ENCODE measurements at regions not wholly inside any gene's neighbourhood (a gene's known extent, or its start where the extent isn't known, plus 50 kb on each side); places are given as distances from the start of the nearest gene placed in this dataset.
A peak's percentile ranks its signal among the peaks of the same experiment; 100 is the strongest.
"Not testable (repeated sequence)": the region's sequence is repeated elsewhere in the genome, so short reads cannot be mapped to it uniquely, and the experiment has no call there.

- in situ Hi-C loops (cut with MboI; ENCODE audit: low sequenced_read_pairs in 4 of 4) (loop anchor here (5.0 to 25.0 kb wide), 4 partner anchors 164 to 307 kb away; partner anchors contain the start of gene TBL1XR1 (in 4 of the 4)), intact Hi-C loops (cut with DNase I; ENCODE audit: low total_unique reads) (loop anchor here (5.0 kb wide), 3 partner anchors 229 to 309 kb away; no protein-coding TSS in a partner anchor)
- TF ChIP-seq CTCF (IDR thresholded peaks at IDR 0.05 in 4 of 5, conservative IDR thresholded peaks at IDR 0.05 in 1 of 5), result no peak
- TF ChIP-seq POLR2A (IDR thresholded peaks at IDR 0.05), result no peak
- no peaks in the 10 kb centered on the region for H3K27me3 ChIP-seq
- no peaks in the 10 kb centered on the region for H3K9me3 ChIP-seq
- H3K4me1 ChIP-seq, result peaks cover 44 to 50% of the 10 kb centered on the region in 2 donors
- ATAC-seq (no peak), DNase-seq (no peak)
- peak overlapping the region; percentile 84 to 92 (median 88) for H3K27ac ChIP-seq
- no peak overlapping the region for H3K4me3 ChIP-seq
- no peaks in the 10 kb centered on the region for H3K36me3 ChIP-seq
These were observed 164.0 kb upstream of the TBL1XR1 start for GRCh38 chr3:177361081-177361938.

- Histone ChIP-seq H3K36me3 (no peaks in the 10 kb centered on the region), H3K27ac (no peak overlapping the region)
- intact Hi-C loops (cut with DNase I; ENCODE audit: low total_unique reads), result loop anchor here (5.0 kb wide), 3 partner anchors 230 to 310 kb away; no protein-coding TSS in a partner anchor
These were observed 165.3 kb upstream of the TBL1XR1 start for GRCh38 chr3:177362626-177363025.

GRCh38 chr3:177364236-177364635 is 167.0 kb upstream of the TBL1XR1 start:
- H3K4me1 ChIP-seq, result peaks cover 15 to 20% of the 10 kb centered on the region in 2 donors
- H3K27ac ChIP-seq, result no peak overlapping the region
- H3K27me3 ChIP-seq, result no peaks in the 10 kb centered on the region
- H3K4me3 ChIP-seq, result no peak overlapping the region
- DNase-seq (no peak), ATAC-seq (no peak)
- TF ChIP-seq POLR2A (IDR thresholded peaks at IDR 0.05) (no peak), CTCF (IDR thresholded peaks at IDR 0.05 in 4 of 5, conservative IDR thresholded peaks at IDR 0.05 in 1 of 5) (no peak)
- H3K9me3 ChIP-seq, result no peaks in the 10 kb centered on the region
- H3K36me3 ChIP-seq, result no peaks in the 10 kb centered on the region
- in situ Hi-C loops (cut with MboI; ENCODE audit: low sequenced_read_pairs in 4 of 4), result loop anchor here (5.0 to 25.0 kb wide), 4 partner anchors 167 to 309 kb away; partner anchors contain the start of gene TBL1XR1 (in 4 of the 4)
- intact Hi-C loops (cut with DNase I; ENCODE audit: low total_unique reads), result loop anchor here (5.0 kb wide), 3 partner anchors 232 to 312 kb away; no protein-coding TSS in a partner anchor

More at GRCh38 chr3:177362626-177363025, 165.3 kb upstream of the TBL1XR1 start:
- in situ Hi-C loops (cut with MboI; ENCODE audit: low sequenced_read_pairs in 4 of 4), result loop anchor here (5.0 to 25.0 kb wide), 4 partner anchors 165 to 308 kb away; partner anchors contain the start of gene TBL1XR1 (in 4 of the 4)
- Histone ChIP-seq H3K27me3 (no peaks in the 10 kb centered on the region), H3K4me3 (no peak overlapping the region), H3K9me3 (no peaks in the 10 kb centered on the region), H3K4me1 (peaks cover 31 to 37% of the 10 kb centered on the region in 2 donors)
- ATAC-seq, result no peak
- no peak for TF ChIP-seq POLR2A (IDR thresholded peaks at IDR 0.05)
- TF ChIP-seq CTCF (IDR thresholded peaks at IDR 0.05 in 4 of 5, conservative IDR thresholded peaks at IDR 0.05 in 1 of 5), result no peak
- DNase-seq, result no peak

- in situ Hi-C loops (cut with MboI; ENCODE audit: low sequenced_read_pairs in 4 of 4), result loop anchor here in 3 of 4 donors (10.0 to 25.0 kb wide), 3 partner anchors 170 to 310 kb away; partner anchors contain the start of gene TBL1XR1 (in 1 of the 3)
- H3K9me3 ChIP-seq; H3K27me3 ChIP-seq; H3K36me3 ChIP-seq; ATAC-seq; H3K27ac ChIP-seq; DNase-seq; H3K4me3 ChIP-seq; intact Hi-C loops (cut with DNase I; ENCODE audit: low total_unique reads): not testable (repeated sequence)
- H3K4me1 ChIP-seq, result peaks cover 11 to 18% of the 10 kb centered on the region in 2 donors
These were observed 168.0 kb upstream of the TBL1XR1 start for GRCh38 chr3:177365294-177365693.

GRCh38 chr3:177367788-177368187 is 170.5 kb upstream of the TBL1XR1 start:
- no peak for DNase-seq
- Histone ChIP-seq H3K27me3 (no peaks in the 10 kb centered on the region), H3K9me3 (no peaks in the 10 kb centered on the region), H3K4me3 (no peak overlapping the region), H3K27ac (no peak overlapping the region), H3K4me1 (peaks cover 8 to 12% of the 10 kb centered on the region in 2 donors), H3K36me3 (no peaks in the 10 kb centered on the region)
- intact Hi-C loops (cut with DNase I; ENCODE audit: low total_unique reads), result no loop called here
- TF ChIP-seq CTCF (IDR thresholded peaks at IDR 0.05 in 4 of 5, conservative IDR thresholded peaks at IDR 0.05 in 1 of 5) (no peak), POLR2A (IDR thresholded peaks at IDR 0.05) (no peak)
- in situ Hi-C loops (cut with MboI; ENCODE audit: low sequenced_read_pairs in 4 of 4), result loop anchor here in 3 of 4 donors (10.0 to 25.0 kb wide), 3 partner anchors 173 to 313 kb away; partner anchors contain the start of gene TBL1XR1 (in 1 of the 3)
- ATAC-seq, result no peak
